Activated CD4-positive, CD25-positive, alpha-beta regulatory T cell (primary cell): ENCODE measurements at regions not wholly inside any gene's neighbourhood (a gene's known extent, or its start where the extent isn't known, plus 50 kb on each side); places are given as distances from the start of the nearest gene placed in this dataset.
"Not testable (repeated sequence)": the region's sequence is repeated elsewhere in the genome, so short reads cannot be mapped to it uniquely, and the experiment has no call there.

Experiments
- DNase-seq, 4 experiments: peaks; one replicate each; lab custom pipeline; 2025; lab: John Stamatoyannopoulos, UW

DNA sequence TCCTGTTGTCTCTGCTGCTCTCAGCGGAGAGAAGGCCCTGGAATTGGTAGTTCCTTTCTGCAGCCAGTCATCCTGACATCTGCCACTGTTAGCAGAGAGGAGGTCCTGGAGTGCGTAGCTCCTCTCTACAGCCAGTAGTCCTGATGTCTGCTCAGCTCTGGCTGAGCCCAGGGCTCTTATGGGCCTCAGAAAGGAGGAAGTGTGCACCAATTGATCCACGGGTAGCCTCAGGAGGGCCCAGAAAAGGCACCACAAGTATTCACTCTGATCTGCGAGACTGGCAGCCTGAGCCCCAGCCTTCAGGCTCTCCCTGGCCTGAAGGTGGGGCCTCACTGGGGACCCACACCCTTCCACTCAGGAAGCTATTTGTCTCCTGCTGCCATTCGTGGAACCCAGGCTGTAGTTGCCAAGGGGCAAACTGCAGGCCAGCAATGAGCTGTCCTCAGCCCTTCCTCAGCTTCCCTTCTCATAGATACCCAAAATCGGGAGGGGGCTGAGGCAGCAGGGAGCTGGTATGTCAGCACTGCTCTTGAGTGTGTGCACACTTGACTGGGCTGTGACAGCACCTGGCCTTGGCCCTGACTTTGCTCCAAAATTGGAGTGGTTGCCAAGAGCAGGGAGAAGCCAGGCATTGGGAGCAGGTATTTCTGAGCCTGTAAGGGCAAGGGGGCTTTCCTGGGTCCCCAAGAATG is 1049.5 kb upstream of the ACO1 start:
- no peak for DNase-seq

DNA sequence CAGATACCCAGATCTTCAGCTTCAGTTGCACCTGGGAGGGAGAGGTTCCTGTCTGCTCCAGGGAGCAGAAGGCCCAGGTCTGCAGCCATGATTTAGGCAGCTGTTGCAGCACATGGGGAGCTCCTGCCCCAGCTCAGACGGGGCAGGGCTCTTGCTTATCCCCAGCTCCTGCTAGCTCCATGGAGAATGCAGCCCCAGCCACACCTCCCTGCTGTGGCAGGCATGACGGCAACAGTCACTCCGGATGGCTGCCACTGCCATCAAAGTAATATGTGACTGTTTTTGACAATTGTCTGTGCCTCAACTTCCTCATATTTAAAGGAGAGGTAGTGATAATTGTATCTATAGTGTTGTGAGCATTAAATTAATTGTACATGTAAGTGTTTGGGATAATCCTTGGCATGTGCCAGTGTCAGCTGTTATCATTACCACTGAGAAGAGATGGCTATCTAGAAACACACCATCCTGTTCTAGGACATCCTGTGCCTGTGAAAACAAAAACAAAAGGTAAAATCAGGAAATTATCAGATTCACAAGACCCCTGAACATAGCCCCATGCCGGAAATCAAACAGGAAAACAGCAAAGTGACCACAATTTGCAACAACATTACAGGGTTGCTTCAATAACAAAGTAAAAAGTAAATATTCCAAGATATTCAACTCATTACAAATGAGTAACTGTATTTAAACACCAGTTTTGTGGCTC is 1048.8 kb upstream of the ACO1 start:
- DNase-seq: no peak

DNA sequence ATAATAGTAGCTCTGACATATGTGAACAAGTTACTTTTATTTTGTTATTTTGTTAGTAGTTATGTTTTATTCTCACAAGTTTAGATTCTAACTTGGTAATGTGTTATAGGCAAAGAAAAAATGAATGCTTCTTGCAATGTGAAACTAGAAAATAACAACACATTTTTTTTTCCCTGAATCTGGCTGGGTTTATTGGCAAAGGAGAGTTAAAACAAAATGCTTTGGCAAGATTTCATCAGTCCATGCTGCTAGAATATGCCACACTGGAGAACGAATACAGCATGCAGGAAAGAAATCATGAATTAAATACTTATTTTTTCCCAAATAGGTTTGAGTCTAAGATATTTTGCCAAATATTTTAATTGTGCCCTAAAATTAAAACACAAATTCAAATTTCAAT is 1048.1 kb upstream of the ACO1 start:
- no peak for DNase-seq

DNA sequence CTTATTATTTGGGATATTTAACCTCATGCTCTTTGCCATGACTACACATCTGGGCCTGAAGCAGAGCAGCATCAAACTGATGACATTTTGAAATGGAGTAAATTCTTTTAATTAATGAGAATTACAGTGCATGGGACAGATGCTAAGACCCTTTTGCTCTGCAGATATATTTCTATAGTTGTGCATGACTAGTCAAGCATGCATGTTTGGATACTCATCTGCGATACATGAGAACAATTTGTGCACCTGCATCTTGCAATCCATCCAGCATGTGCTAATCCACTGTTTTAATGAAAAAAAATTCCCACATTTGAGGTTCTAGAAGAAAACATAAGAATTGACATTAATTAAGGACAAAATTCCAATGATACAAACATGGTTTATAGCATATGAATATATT is 1047.6 kb upstream of the ACO1 start:
- no peak for DNase-seq

DNA sequence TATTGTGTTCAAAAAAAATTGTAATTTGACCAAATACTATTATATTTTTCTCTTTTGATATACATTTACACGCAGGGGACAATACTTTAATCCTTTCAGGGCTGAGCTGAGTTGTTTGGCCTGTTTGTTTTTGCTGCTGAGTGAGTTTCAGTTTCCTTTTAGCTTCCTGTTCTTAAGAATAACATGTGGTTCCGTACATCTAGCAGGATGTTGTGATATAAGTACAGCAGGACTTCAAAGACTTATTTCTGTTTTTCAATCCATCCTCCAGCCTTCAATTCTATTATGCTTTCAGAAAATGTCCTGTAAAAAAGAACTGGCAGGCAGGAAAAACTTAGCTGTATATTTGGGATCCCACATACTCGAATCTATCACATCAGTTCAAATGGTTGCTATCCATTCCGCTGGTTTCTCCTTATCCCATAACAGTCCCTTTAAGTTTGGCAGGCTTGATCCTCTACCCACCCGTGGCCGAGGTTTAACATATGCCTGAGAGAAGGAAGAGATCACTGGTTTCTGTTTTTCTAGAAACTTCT is 1037.3 kb upstream of the ACO1 start:
- no peak for DNase-seq

DNA sequence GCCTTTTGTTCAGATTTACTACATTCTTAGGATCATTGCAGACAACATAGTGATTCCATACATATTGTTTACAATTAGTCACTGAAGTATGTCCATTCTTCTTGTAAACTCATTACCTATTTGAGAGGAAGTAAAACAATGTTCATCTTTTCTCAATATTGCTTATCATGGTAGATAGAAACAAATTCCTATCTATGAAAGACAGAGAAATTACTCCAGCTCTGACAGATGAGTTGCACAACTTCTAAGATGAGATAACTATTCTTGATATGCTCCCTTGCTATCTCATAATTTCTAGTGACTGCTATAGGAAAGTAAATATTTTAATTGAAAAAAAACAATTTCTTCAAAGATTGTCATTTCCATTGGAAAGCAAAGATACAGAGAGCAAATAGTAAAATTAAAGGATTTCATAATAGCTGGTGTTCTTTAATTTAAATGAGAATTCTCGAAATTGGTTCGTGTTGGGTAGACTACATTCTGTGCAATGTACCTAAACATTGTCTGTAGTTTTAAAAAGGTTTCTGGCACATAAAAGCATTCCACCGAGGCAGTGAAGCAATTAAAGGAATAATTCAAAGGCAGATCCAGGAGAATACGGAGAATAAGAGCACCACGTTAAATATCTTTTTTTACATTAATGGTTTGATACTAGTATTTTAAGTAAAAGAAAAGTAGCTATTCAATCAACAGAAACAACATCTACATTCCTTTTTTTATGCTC is 1029.1 kb upstream of the ACO1 start:
- DNase-seq: no peak

DNA sequence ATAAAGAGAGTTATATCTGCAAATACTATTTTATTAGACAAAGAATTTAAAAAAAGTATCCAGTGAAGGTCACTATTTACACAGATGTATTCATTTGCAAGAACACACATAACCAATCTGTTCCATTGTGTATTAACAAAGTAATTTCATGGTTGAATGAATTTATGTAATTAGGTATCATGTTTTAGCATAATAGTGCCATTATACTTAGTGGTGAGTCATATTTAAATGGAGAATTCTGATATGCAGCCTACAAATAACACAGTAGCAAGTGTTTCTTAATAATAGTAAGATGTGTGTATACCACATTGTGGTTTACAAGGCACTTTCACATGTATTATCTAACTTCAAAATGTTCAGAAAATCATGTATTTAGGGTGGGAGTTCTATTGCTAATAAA is 1028.5 kb upstream of the ACO1 start:
- no peak for DNase-seq

DNA sequence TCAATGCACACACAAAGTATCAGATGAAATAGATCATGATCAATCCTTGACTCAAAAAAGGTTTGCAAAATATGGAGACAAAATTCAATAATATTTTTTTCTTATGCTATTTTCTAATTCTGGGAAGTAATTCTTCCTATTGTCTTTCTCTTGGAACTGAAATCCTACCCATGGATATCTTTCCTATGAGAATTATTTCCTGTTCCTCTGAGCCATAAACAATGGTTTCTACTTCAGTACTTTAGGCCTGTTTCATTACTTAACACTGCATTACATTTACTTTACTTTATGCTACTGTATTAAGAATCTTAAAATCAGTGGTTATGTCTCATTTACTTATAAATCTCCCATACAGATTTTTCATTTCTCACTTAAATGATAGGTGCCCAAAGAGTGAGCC is 1025.4 kb upstream of the ACO1 start:
- DNase-seq: no peak

DNA sequence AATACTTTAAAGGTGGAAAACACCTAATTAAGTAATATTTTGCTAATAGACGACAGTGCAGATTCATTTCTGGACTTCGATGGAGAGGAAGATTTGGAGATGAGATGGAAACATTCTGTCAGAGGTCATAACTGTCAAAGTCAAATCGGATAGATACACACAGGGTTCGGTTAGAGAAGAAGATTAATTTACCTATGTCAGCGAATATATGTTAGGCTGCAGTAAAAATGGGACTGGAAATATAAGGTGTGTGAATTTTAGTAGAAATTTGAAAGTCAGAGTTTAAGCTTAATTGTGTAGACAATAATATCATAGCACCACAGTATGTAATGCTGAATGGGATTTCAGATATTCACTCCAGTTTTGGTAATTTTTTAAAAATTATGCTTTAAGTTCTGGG is 1020.3 kb upstream of the ACO1 start:
- no peak for DNase-seq

DNA sequence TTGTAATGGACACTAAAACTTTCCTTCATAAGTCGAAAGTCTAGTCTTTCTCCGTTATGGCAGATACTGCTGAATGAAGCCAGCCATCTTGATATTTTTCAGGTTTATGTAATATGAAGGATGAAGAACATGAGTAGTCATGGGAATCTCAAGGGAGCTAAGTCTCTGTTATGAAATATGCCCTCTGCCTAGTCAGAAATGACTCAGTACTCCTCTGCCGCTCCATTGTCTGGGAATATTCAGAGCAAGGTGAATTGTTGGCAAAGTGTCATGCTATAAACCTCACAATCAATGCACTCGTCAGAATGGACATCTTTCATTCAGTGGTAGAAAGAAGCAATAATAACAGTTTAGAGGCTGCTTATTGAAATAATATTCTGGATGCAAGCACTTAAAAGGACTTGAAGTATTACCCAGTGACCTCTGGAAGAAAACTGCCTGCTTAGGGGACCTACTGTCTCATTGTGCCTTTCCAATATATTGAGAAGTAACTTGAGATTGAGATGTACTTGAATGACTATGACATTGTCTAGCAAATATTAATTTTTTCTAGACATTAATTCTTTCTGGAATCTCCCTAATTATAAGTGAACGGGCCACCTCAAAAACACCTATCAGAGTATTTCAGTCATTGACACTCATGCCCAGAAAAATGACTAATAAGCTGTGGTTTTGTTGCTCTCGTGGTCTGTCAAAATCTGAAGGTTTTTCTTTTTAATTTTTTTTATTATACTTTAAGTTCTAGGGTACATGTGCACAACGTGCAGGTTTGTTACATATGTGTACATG is 1011.5 kb upstream of the ACO1 start:
- no peak for DNase-seq

DNA sequence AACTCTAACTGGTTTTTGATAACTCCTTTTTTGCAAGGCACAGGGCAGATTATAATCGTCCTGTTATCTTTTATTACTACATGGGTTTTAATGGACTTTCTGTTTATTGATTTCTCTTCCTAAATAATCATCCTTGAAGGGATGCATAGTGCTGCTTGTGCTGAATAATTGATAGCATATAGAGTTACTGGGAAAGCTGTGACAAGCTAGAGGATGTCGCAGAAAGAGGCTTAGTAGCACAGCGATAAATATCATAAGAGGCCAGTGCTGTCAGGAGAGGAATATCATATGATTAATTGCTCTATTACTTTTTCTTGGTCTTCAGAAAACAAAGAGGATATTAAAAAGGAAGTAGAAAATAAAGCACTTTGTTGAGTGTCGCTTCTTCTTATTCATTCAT is 1007.1 kb upstream of the ACO1 start:
- DNase-seq: no peak

DNA sequence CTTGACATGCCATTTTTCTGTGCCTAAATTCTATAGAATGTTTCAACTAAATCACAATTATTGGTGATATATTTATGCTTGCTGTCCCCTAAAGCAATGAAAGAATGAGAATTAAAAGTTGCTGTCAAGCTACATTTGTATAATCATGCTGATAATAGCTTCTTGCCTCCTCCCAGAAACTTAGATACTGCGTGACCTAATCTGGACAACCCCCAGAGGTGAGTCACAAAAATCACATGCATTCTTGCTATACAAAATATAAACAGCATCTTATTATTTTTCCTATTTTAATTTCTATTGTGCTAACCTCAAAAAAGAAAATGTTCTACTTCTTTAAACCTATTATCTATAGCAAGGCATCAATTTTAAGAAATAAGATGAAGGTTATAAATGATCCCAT is 995.8 kb upstream of the ACO1 start:
- no peak for DNase-seq

DNA sequence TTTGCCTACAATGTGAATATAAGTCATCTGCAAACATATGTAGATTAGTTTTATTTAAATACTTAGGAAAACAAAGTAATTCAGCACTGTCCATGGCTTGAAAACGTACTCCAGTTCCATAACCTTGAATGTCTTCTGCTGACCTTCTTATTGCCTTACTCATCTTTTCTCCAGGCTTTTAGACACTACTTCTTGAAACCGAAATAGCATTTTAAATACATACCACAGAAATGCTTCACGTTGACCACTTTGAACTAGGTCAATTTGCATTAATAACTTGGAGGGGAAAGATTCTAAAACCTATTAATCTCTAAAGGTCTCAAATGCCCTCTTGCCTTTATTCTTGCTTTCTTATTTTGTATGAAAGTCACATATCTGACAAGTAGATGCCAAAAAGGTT is 995.4 kb upstream of the ACO1 start:
- no peak for DNase-seq

DNA sequence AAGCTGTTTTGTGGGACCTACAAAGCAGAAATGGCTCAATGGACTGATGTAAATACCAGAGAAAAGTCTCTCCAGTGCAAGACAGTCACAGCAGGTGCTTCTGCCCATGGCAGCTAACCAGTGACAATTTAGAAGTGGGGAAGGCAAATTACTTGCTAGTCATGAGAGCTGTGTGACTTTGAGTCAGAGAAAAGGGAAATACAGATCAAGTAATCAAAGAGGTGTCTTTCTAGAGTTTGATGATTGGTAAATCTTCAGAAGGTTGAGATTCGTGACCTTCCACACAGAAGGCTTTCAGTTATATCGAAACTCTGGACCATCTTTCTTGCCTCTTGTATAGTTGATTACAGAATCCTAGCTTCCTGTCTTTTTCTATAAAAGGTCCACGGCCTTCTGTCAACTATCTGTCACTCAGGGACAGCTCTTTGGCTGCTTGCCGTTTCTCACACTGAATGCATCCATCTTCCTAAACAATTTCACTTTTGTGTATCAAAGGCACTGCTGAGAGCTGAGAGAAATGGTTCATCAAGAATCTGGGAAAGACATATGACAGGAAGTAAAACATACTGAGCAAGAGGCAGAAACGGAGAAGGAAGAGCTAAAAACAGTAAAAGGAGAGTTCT is 993.9 kb upstream of the ACO1 start:
- DNase-seq: no peak

DNA sequence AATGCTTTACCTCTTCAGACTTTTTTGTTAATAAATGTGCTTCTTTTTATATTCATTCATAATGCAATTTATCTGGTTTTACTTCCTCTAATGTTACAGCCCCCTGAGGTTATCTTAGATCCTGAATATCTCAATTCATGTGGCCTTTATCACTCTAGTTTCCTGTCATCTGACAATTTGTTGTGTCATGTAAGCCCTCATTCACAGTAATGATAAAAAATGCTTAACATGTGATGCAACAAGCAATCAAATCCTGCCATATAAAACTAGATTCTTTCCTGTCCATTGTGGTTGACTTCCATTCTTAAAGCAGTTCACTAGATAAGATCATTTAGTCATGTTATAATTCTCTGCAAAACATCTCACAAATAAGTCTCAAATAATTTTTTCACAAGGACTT is 991.2 kb upstream of the ACO1 start:
- DNase-seq: no peak

DNA sequence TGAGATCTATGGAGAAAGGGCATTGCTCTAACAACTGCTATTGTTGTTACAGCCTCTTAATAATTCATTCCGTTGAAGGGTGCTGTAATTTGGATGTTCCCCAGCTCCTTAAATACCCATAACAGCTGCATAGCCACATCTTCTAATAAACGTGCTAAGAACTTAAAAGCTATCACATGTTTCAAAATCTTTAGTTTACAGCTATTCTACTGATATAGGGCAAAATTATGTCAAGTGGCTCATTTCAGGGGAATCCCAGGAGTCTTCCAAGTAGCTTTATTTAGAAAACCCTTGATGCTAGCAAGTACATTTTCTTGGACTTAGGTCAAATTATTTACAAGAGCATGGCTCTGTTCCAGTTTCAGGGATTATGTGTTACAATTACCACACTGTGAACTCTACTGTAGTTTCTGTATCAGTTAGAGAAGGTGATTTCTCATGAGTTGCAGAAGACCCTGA is 990.4 kb upstream of the ACO1 start:
- no peak for DNase-seq

DNA sequence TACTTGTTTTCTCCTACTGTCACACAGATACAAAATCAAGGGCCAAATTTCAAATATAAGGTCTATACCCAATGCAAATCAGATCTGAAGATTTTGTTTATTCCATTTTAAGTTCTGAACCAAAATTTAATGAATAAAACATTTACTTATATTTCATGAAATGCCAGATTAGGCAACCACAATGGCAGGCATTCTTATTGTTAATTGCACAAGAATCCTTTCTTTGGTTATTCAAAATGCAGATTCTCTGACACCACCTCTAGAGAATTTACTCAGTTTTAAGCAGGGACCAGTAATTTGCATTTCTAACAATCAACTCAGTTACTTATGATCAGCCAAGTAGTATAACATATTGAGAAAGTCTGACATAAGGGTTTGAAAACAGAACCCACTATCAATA is 972.4 kb upstream of the ACO1 start:
- DNase-seq: no peak

DNA sequence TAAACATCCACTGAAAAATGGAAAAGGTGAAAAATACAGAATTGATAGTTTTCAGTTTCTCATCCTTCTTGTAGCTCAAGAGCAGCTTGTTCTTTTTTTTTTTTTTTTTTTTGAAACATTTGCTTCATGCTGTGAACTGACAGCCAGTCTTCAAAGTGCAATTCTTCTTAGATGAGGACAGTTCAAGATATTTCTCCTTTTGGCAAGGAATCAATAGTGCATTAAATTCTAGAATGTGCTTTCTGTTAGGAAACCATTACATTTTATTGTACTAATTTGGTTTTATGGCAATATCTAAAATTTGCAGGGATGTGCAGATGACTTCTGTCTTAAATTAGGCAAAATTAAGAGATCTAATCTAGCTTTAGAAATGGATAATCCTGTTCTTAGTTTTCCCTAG is 969.3 kb upstream of the ACO1 start:
- no peak for DNase-seq

DNA sequence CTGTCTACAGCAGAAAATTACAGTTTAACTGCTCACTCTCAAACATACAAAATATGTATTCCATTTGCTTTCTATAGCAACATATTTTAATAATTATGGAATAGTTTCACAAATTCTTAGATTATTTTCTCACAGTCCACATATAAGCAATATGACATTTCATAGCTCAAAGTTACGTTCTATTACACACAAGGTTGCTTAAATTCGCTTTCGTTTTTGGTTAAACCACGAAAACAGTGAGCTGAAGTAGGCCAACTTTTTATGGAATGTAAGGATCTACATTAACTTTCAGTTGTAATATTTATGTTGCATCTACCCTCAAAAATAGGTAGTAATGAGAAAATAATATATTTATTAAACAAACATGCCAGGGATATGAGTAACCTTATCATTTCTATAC is 966.0 kb upstream of the ACO1 start:
- DNase-seq: no peak

DNA sequence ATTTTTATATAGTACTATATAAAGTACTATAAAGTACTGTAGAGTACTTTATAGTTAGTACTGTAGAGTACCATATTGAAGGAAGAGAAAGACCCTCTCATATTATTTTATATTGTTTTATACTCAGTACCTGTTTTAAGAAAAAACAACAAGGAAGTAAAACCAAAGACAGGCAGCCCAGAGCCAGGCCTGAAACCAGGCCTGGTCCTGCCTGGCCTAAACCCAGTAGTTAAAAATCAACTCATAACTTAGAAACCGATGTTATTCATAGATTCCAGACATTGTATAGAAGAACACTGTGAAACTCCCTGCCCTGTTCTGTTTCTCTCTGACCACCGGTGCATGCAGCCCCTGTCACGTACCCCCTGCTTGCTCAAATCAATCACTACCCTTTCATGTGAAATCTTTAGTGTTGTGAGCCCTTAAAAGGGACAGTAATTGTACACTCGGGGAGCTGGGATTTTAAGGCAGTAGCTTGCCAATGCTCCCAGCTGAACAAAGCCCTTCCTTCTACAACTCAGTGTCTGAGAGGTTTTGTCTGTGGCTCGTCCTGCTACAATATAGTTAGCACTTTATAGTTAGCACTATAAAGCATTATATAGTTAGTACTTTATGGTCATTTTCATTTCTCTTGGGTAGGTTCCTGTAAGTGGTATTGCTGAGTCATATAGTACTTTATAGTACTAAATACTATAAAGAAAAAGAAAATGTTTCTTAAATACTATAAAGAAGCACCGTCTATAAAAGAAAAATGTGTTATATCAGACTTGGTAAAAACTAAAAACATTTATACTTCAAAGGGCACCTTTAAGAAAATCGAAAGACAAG is 940.6 kb upstream of the ACO1 start:
- DNase-seq: not testable (repeated sequence)

DNA sequence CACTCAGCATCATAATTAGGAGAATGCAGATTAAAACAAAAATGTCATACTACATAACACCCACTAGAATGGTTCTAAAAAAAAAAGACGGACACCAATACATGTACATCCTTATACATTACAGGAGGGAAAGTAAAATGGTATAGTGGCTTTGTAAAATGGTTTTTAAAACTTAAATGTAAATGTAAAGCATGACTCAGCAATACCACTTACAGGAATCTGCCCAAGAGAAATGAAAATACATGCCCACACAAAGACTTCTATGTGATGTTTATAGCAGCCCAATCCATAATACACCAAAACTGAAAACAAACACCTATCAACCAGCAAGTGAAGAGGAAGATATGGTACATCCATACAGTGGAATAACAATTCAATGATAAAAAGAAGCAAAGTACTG is 939.1 kb upstream of the ACO1 start:
- DNase-seq: no peak
